ENCODE measurements at regions not wholly inside any gene's neighbourhood (a gene's known extent, or its start where the extent isn't known, plus 50 kb on each side); places are given as distances from the start of the nearest gene placed in this dataset.

GRCh38 chr21:27201197-27201596 lies 234.3 kb upstream of the ADAMTS5 start:
- TF ChIP-seq CTCF (IDR thresholded peaks at IDR 0.05) (no peak), POLR2A (IDR thresholded peaks at IDR 0.05) (no peak), POLR2AphosphoS5 (IDR thresholded peaks at IDR 0.05) (no peak)

All from transverse colon (tissue), 4 donors.